Posterior vena cava (tissue), 2 donors: ENCODE measurements at regions not wholly inside any gene's neighbourhood (a gene's known extent, or its start where the extent isn't known, plus 50 kb on each side); places are given as distances from the start of the nearest gene placed in this dataset.
"Not testable (repeated sequence)": the region's sequence is repeated elsewhere in the genome, so short reads cannot be mapped to it uniquely, and the experiment has no call there.

Experiments used
- DNase-seq: peaks from one replicate; pipeline ENCODE4 v3.0.0-alpha.2; 2020; ENCODE audit warnings: low spot score
- intact Hi-C, 2 donors: fragments of 100-400 bp; cut with DNase I; formaldehyde crosslinking; loops; one replicate each; pipeline versions ENCODE4 v1.14.1 to v1.14.2; 2022 to 2023
- donor health status: DM: yes; HTN: yes; CAD: no.
- donor health status: DM: yes; HTN: yes; CAD: no.

GRCh38 chr18:38539371-38539770, 973.8 kb upstream of the CELF4 start:
- intact Hi-C loops = no loop called here
- no peak for DNase-seq

- intact Hi-C loops = no loop called here
- no peak for DNase-seq
These were observed 968.5 kb upstream of the CELF4 start for GRCh38 chr18:38534073-38534472.

GRCh38 chr18:38526922-38527321, 961.3 kb upstream of the CELF4 start:
- no peak for DNase-seq
- intact Hi-C loops = no loop called here

GRCh38 chr18:38525039-38525438, 959.4 kb upstream of the CELF4 start:
- DNase-seq = no peak
- intact Hi-C loops = no loop called here

GRCh38 chr18:38520786-38521185, 955.2 kb upstream of the CELF4 start:
- intact Hi-C loops = no loop called here
- no peak for DNase-seq

GRCh38 chr18:38502539-38502938, 936.9 kb upstream of the CELF4 start:
- DNase-seq = no peak
- intact Hi-C loops = no loop called here

- intact Hi-C loops = no loop called here
These were observed 931.7 kb upstream of the CELF4 start for GRCh38 chr18:38497266-38497665.

GRCh38 chr18:38496222-38496793, 930.7 kb upstream of the CELF4 start:
- intact Hi-C loops = no loop called here
- DNase-seq = no peak

More at GRCh38 chr18:38497266-38497665, 931.7 kb upstream of the CELF4 start:
- DNase-seq = no peak

- no peak for DNase-seq
- intact Hi-C loops = no loop called here
These were observed 928.5 kb upstream of the CELF4 start for GRCh38 chr18:38494065-38494464.

- DNase-seq = no peak
These were observed 925.6 kb upstream of the CELF4 start for GRCh38 chr18:38491195-38491594.

GRCh38 chr18:38489721-38490120, 924.1 kb upstream of the CELF4 start:
- DNase-seq, intact Hi-C loops: not testable (repeated sequence)

More at GRCh38 chr18:38491195-38491594, 925.6 kb upstream of the CELF4 start:
- intact Hi-C loops = no loop called here

GRCh38 chr18:38487521-38487920, 921.9 kb upstream of the CELF4 start:
- no peak for DNase-seq
- intact Hi-C loops = no loop called here

- DNase-seq = no peak
- intact Hi-C loops = no loop called here
These were observed 917.7 kb upstream of the CELF4 start for GRCh38 chr18:38483326-38483725.

- no peak for DNase-seq
- intact Hi-C loops = no loop called here
These were observed 916.0 kb upstream of the CELF4 start for GRCh38 chr18:38481576-38481975.

- no peak for DNase-seq
- intact Hi-C loops = no loop called here
These were observed 910.1 kb upstream of the CELF4 start for GRCh38 chr18:38475686-38476085.

- DNase-seq = no peak
- intact Hi-C loops = no loop called here
These were observed 907.9 kb upstream of the CELF4 start for GRCh38 chr18:38473535-38473934.

GRCh38 chr18:38470421-38470820, 904.8 kb upstream of the CELF4 start:
- no peak for DNase-seq
- intact Hi-C loops = no loop called here

- DNase-seq = no peak
- intact Hi-C loops = no loop called here
These were observed 900.8 kb upstream of the CELF4 start for GRCh38 chr18:38466426-38466825.

- intact Hi-C loops = no loop called here
- DNase-seq = no peak
These were observed 898.4 kb upstream of the CELF4 start for GRCh38 chr18:38464024-38464423.

- intact Hi-C loops = no loop called here
- DNase-seq = no peak
These were observed 895.1 kb upstream of the CELF4 start for GRCh38 chr18:38460657-38461056.

- intact Hi-C loops = no loop called here
- DNase-seq = no peak
These were observed 893.8 kb upstream of the CELF4 start for GRCh38 chr18:38459131-38459994.
